OCI-M2 (cell line): ENCODE measurements at regions not wholly inside any gene's neighbourhood (a gene's known extent, or its start where the extent isn't known, plus 50 kb on each side); places are given as distances from the start of the nearest gene placed in this dataset.

Source experiments
- DNase-seq: peaks from one replicate; lab custom pipeline; 2025; ENCODE audit not compliant: unreplicated experiment; lab: John Stamatoyannopoulos, UW

DNA sequence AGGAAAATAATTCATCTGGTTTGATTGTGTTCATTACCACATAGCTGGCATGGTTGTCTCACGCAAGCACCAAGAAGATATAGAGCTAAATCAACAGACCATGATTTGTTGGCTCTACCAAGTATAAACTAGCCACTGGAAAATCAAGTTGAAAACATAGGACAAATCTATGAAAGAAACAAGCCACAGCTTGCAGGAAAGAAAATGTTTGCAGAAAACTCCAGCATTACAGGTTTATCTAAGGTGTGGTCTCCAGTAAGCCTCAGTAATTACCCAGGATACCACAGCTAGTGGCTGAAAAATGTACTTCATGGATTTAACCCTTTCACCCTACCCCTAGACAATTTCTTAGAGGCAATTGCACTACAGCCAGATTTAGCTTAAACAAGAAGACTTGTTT, 340.6 kb downstream of the SOX2 start:
- no peak for DNase-seq

GRCh38 chr3:182052757-182053156, 341.0 kb downstream of the SOX2 start:
- DNase-seq: no peak

DNA sequence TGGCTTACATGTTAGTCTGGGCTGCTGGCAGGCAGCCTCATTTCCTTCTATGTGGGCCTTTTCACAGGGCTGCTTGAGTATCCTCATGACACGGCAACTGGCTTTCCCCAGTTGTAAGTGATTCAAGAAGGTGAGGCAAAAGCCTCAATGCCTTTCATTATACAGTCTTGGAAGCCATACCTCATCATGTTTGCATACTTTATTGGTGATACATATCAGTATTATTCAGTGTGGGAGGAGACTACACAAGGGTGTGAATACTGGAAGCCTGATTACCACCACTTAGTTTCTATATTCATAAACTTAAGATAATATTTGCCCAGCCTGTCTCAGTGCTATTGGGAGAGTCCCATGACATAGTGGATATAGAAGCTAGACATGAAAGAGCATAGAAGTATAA, 346.8 kb downstream of the SOX2 start:
- no peak for DNase-seq

GRCh38 chr3:182063742-182064141, 352.0 kb downstream of the SOX2 start:
- no peak for DNase-seq

- no peak for DNase-seq
Observed at GRCh38 chr3:182067423-182067822, 355.7 kb downstream of the SOX2 start.

GRCh38 chr3:182078316-182078715, 366.6 kb downstream of the SOX2 start:
- no peak for DNase-seq

- DNase-seq: no peak
Observed at GRCh38 chr3:182078929-182079328, 367.2 kb downstream of the SOX2 start.

DNA sequence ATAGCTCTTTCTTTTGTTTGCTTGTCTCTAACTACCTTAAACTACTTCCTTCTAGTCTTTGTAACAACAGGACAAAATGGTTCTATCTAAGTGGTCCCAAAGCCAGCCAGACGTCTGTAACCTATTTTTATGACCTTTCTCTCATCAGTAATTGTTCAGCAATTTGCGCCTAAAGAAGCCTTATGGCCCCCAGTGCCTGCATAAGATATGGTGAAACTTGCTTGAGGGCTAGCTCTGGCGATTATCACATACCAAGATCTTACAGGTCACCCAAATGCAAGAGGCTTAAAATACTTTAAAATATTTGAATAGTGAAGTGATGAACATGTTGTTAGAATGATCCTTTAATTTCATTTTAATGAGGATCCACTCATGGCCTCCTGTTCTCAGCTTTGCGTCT, 369.4 kb downstream of the SOX2 start:
- DNase-seq: no peak

- DNase-seq: no peak
Observed at GRCh38 chr3:182083112-182083511, 371.4 kb downstream of the SOX2 start.

GRCh38 chr3:182092662-182093262, 381.0 kb downstream of the SOX2 start:
- no peak for DNase-seq

GRCh38 chr3:182094321-182094720, 382.6 kb downstream of the SOX2 start:
- no peak for DNase-seq

- no peak for DNase-seq
Observed at GRCh38 chr3:182104881-182105280, 393.2 kb downstream of the SOX2 start.

DNA sequence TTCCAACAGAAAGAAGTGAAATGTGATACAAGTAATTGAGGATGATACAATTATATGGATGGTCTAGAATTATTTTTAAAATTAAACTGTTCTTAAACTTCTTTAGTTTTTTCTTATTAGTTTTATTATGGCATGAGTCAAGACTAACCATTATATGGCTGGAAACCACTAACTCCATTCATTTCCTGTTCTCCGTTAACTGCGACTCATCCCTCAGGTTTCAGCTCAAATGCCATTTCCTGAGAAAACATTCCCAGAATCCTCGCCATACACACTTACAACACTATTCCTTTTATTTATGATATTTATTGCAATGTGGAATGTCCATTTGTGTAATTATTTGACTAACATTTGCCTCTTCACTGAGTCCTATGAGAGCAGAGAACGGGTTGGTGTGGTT, 394.1 kb downstream of the SOX2 start:
- DNase-seq: no peak

- no peak for DNase-seq
Observed at GRCh38 chr3:182108371-182108770, 396.6 kb downstream of the SOX2 start.

- DNase-seq: no peak
Observed at GRCh38 chr3:182111967-182112366, 400.2 kb downstream of the SOX2 start.

DNA sequence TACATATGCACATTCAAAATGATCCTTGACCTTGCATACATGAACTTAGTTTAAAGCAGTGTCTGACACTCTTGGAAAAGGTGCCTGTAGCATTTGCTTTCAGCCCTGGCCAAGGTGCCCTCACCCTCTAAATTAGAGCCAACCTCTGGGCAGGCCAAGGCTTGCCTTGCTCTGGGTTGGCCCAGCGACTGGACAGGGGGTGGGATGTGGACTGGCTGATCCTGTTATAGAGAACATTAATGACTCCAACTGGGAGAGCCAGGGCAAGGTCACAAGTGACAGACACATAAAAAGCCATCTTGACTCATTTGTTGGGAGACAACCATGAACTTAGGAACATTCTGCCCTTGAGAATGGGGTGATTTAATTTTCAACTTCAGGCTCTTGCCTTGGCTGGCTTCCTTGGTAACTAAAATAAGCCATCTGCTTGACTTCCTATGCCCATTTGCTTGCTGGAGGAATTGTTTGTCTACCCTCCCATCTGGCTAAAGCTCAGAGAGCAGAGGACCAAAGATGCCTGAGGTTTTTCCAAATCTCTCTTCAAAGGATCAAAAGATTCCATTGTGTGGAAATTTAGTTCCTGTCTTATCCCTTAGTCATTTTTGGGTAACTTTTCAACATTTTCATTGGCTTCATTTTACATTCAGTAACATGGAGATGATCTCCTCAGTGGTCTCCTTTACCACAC, 403.7 kb downstream of the SOX2 start:
- DNase-seq: no peak

- no peak for DNase-seq
Observed at GRCh38 chr3:182116386-182116785, 404.7 kb downstream of the SOX2 start.

- DNase-seq: no peak
Observed at GRCh38 chr3:182117131-182117530, 405.4 kb downstream of the SOX2 start.

DNA sequence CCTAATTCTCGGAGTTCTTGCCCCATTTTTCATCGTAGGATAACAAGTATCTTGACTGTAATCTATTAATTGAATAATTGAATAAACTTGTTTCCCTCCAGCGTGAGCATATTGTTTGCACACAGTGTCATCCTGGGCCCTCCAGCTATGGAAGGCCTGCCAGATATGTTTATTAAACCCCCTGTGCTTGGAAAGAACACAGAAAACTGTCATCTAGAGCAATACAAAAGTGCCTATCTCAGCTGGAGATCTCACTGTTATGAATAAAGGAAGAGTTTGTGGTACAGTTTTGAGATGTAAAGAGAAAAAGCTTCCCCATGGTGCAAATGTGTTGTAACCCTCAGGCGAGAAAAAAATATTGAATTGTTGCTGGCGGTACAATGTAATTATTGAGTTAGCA, 405.9 kb downstream of the SOX2 start:
- DNase-seq: no peak

DNA sequence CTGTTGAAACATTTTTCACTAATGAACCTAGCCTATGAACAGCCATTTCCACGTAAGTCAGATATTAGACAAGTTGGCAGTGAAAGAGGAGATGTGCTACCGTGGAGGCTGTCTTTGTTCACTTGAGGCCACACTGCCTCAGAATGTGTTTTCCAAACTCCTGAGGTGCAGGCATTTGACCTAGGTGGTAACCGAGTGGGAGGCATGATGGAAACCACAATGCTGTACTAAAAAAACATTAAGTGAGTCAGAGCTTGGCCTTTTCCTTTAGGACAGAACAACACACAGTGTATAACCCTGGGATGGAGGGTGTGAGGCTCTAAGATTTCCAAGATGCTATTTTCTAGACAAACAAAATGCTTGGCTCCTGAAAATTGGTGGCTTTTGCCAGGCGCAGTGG, 406.3 kb downstream of the SOX2 start:
- DNase-seq: no peak

GRCh38 chr3:182121401-182121800, 409.7 kb downstream of the SOX2 start:
- DNase-seq: no peak

DNA sequence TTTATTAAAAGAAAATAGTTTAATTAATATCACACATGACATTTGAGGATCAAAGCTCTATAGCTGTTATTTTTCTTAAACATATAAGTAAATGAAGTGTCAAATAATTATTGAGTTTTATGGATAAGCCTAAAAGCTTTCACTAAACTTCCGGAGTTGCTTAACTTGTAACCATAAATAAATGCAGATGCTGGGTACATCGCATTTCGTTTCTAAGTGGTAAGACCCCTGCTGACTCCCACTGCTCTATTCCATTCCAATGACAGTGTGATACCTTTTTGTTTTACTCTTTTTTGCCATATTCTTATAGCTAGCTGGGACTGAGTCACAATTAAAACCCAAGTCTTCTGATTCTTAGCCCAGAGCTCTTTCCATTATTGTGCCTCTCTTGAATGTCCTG, 411.1 kb downstream of the SOX2 start:
- no peak for DNase-seq

DNA sequence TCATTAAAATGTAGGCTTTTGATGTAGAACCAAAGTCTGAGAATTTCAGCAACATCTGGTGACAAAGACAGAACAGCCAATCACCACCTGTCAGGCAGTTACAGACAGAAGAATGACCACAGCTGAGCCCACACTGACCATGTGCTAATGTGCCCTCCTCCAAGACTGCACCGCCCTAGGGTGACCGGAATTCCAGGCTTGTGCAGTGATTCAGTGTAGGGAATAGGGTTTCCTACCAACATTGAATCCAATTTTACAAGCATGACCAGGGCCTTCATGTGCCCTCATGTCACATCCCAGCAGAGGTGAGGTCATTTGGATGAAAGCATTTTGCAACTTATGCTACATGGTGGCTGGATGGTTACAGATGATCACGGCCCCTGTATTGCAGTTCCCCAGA, 412.5 kb downstream of the SOX2 start:
- DNase-seq: no peak
